H1 (cell line): ENCODE measurements at regions not wholly inside any gene's neighbourhood (a gene's known extent, or its start where the extent isn't known, plus 50 kb on each side); places are given as distances from the start of the nearest gene placed in this dataset.

Experiments
- CTCF ChIA-PET: fragments of 300-600 bp; sonication (Branson Sonifier 250); formaldehyde crosslinking; loops from one replicate; lab custom pipeline; 2021; ENCODE audit not compliant: partially characterized antibody; lab: Charles Lee
- POLR2A ChIA-PET: fragments of 300-600 bp; sonication (Branson Sonifier 250); formaldehyde crosslinking; loops from one replicate; lab custom pipeline; 2021; ENCODE audit warnings: inconsistent platforms; ENCODE audit not compliant: partially characterized antibody; lab: Charles Lee
- DNase-seq, 2 experiments: peaks; one replicate each; pipeline versions ENCODE4 v3.0.0 to v3.0.0-alpha.2; 2010 to 2022; ENCODE audit warnings: low spot score in 2 of 2, low read depth in 1 of 2, mixed read lengths in 1 of 2
- FAIRE-seq: peaks from 2 replicates; lab custom pipeline; 2011; peaks lifted over from hg19 to GRCh38; lab: Jason Lieb, UNC
- H2AFZ ChIP-seq: 2 replicates; pipeline ENCODE4 v1.8.1; 2012; ENCODE audit warnings: low read length, inconsistent platforms
- H2AK5ac ChIP-seq: 2 replicates; pipeline ENCODE4 v1.6.1; 2013; ENCODE audit warnings: low read depth, low read length
- H2BK120ac ChIP-seq: replicated peaks from 2 replicates; pipeline ENCODE3; 2013; ENCODE audit warnings: low read depth, low read length, inconsistent platforms
- H2BK12ac ChIP-seq: 2 replicates; pipeline ENCODE4 v1.6.1; 2013; ENCODE audit warnings: low read depth, low read length
- H2BK15ac ChIP-seq: 2 replicates; pipeline ENCODE4 v1.6.1; 2013; ENCODE audit warnings: low read length
- H2BK20ac ChIP-seq: 2 replicates; pipeline ENCODE4 v1.6.1; 2013; ENCODE audit warnings: low read length
- H2BK5ac ChIP-seq: 2 replicates; pipeline ENCODE4 v1.6.1; 2013; ENCODE audit warnings: low read depth, low read length
- H3K14ac ChIP-seq: 2 replicates; pipeline ENCODE4 v1.6.1; 2013; ENCODE audit warnings: inconsistent platforms; ENCODE audit not compliant: insufficient read length
- H3K18ac ChIP-seq: 2 replicates; pipeline ENCODE4 v1.6.1; 2013; ENCODE audit warnings: low read length; ENCODE audit errors: extremely low read depth
- H3K23ac ChIP-seq: 2 replicates; pipeline ENCODE4 v1.6.1; 2013; ENCODE audit warnings: inconsistent platforms; ENCODE audit not compliant: insufficient read length
- H3K23me2 ChIP-seq: 2 replicates; pipeline ENCODE4 v1.6.1; 2013; ENCODE audit warnings: low read depth, low read length
- H3K27ac ChIP-seq: 2 replicates; pipeline ENCODE4 v1.6.1; 2011; ENCODE audit warnings: low read depth, low read length, inconsistent platforms
- H3K27me3 ChIP-seq, 4 experiments: replicated peaks in 1 of 4; 1 replicate in 1 of 4; 2 replicates in 3 of 4; pipeline versions ENCODE4 v1.6.1 to v1.8.1; 2011 to 2013; ENCODE audit warnings: low read length in 3 of 4, mild to moderate bottlenecking in 3 of 4, inconsistent platforms in 2 of 4, mixed read lengths in 2 of 4, moderate library complexity in 1 of 4; ENCODE audit not compliant: control insufficient read depth in 3 of 4, insufficient read depth in 3 of 4; ENCODE audit errors: extremely low read depth in 1 of 4
- H3K36me3 ChIP-seq, 4 experiments: 2 replicates each; pipeline versions ENCODE4 v1.6.1 to v1.8.1; 2011 to 2013; ENCODE audit warnings: mild to moderate bottlenecking in 4 of 4, low read length in 3 of 4, moderate library complexity in 2 of 4, control low read depth in 1 of 4, inconsistent platforms in 1 of 4; ENCODE audit not compliant: insufficient read depth in 4 of 4, control insufficient read depth in 2 of 4
- H3K4ac ChIP-seq: replicated peaks from 2 replicates; pipeline ENCODE3; 2013; ENCODE audit warnings: low read length, low read depth, mixed read lengths, inconsistent platforms; ENCODE audit not compliant: insufficient read length
- H3K4me1 ChIP-seq, 4 experiments: replicated peaks in 1 of 4; 1 replicate in 1 of 4; 2 replicates in 3 of 4; pipeline versions ENCODE4 v1.6.1 to v1.8.1; 2011 to 2013; ENCODE audit warnings: low read length in 3 of 4, inconsistent platforms in 2 of 4, mixed read lengths in 1 of 4; ENCODE audit not compliant: insufficient read depth in 4 of 4, control insufficient read depth in 3 of 4
- H3K4me2 ChIP-seq, 2 experiments: 2 replicates each; pipeline versions ENCODE4 v1.6.1 to v1.8.1; 2011 to 2013; ENCODE audit warnings: low read depth in 2 of 2, low read length in 2 of 2, control low read depth in 1 of 2, inconsistent platforms in 1 of 2, mild to moderate bottlenecking in 1 of 2; ENCODE audit not compliant: insufficient read depth in 1 of 2
- H3K4me3 ChIP-seq, 4 experiments: fragments of 200-600, 300-600 bp in 1 of 4; sonication (generic), shearing (Covaris generic), sonication (Bioruptor Twin) in 1 of 4; 2 replicates each; pipeline versions ENCODE4 v1.5.1 to v1.8.1; 2011 to 2016; ENCODE audit warnings: low read length in 4 of 4, low read depth in 3 of 4, control low read depth in 2 of 4, inconsistent platforms in 2 of 4, mild to moderate bottlenecking in 2 of 4, mixed read lengths in 1 of 4, moderate library complexity in 1 of 4; ENCODE audit not compliant: insufficient read depth in 2 of 4; ENCODE audit errors: extremely low read depth in 1 of 4
- H3K56ac ChIP-seq: replicated peaks from 2 replicates; pipeline ENCODE3; 2013; ENCODE audit warnings: low read depth, mild to moderate bottlenecking, mixed read lengths, low read length, inconsistent platforms; ENCODE audit not compliant: insufficient read length
- H3K79me1 ChIP-seq: 2 replicates; pipeline ENCODE4 v1.6.1; 2013; ENCODE audit warnings: low read depth, low read length, control low read depth
- H3K79me2 ChIP-seq, 2 experiments: 2 replicates each; pipeline versions ENCODE4 v1.6.1 to v1.8.1; 2012 to 2013; ENCODE audit warnings: low read length in 2 of 2, mild to moderate bottlenecking in 2 of 2, inconsistent platforms in 1 of 2; ENCODE audit not compliant: insufficient read depth in 2 of 2, control insufficient read depth in 1 of 2
- H3K9ac ChIP-seq, 4 experiments: replicated peaks in 1 of 4; 1 replicate in 1 of 4; 2 replicates in 3 of 4; pipeline versions ENCODE4 v1.6.1 to v1.8.1; 2011 to 2013; ENCODE audit warnings: low read depth in 3 of 4, low read length in 3 of 4, control low read depth in 2 of 4, mild to moderate bottlenecking in 2 of 4, moderate library complexity in 2 of 4, inconsistent platforms in 1 of 4; ENCODE audit errors: extremely low read depth in 1 of 4
- H3K9me3 ChIP-seq, 2 experiments: 2 replicates each; pipeline versions ENCODE4 v1.6.1 to v1.8.1; 2012 to 2013; ENCODE audit warnings: mild to moderate bottlenecking in 2 of 2, moderate library complexity in 2 of 2, control low read depth in 1 of 2, inconsistent platforms in 1 of 2, low read depth in 1 of 2, low read length in 1 of 2, mixed read lengths in 1 of 2; ENCODE audit not compliant: insufficient read depth in 2 of 2
- H4K20me1 ChIP-seq, 2 experiments: replicated peaks in 1 of 2; 2 replicates each; pipeline versions ENCODE3 to v1.8.1; 2011 to 2013; ENCODE audit warnings: inconsistent platforms in 2 of 2, low read length in 2 of 2, mild to moderate bottlenecking in 1 of 2; ENCODE audit not compliant: insufficient read depth in 2 of 2, control insufficient read depth in 1 of 2
- H4K5ac ChIP-seq: 2 replicates; pipeline ENCODE4 v1.6.1; 2013; ENCODE audit warnings: low read length, low read depth, mixed read lengths, inconsistent platforms; ENCODE audit not compliant: insufficient read length
- H4K8ac ChIP-seq: 2 replicates; pipeline ENCODE4 v1.8.0; 2013; ENCODE audit warnings: mild to moderate bottlenecking, moderate library complexity, low read length, inconsistent platforms; ENCODE audit not compliant: insufficient read depth; ENCODE audit errors: extremely low read depth
- H4K91ac ChIP-seq: replicated peaks from 2 replicates; pipeline ENCODE3; 2013; ENCODE audit warnings: low read length, mixed read lengths, inconsistent platforms; ENCODE audit not compliant: insufficient read length
- E2F6 ChIP-seq: IDR thresholded peaks from 2 replicates; pipeline ENCODE4 v1.6.1; 2012; ENCODE audit warnings: inconsistent platforms
- EGR1 ChIP-seq: IDR thresholded peaks from 2 replicates; pipeline ENCODE4 v1.6.1; 2011; ENCODE audit warnings: low read depth, low read length, borderline replicate concordance
- GABPA ChIP-seq: IDR thresholded peaks from 2 replicates; pipeline ENCODE4 v1.6.1; 2011; ENCODE audit warnings: mild to moderate bottlenecking, low read length, moderate library complexity, borderline replicate concordance; ENCODE audit not compliant: insufficient read depth
- KDM1A ChIP-seq: fragments of 200-600, 300-600 bp; sonication (generic); IDR thresholded peaks from 2 replicates; pipeline ENCODE4 v1.7.1; 2016; ENCODE audit warnings: mild to moderate bottlenecking, low read length, borderline replicate concordance
- MAX ChIP-seq: IDR thresholded peaks from 2 replicates; pipeline ENCODE4 v1.6.1; 2012; ENCODE audit warnings: inconsistent platforms
- POU5F1 ChIP-seq: IDR thresholded peaks from 2 replicates; pipeline ENCODE4 v1.6.1; 2011; ENCODE audit warnings: low read depth, mild to moderate bottlenecking, low read length, moderate library complexity
- SIRT6 ChIP-seq: IDR thresholded peaks from one replicate; pipeline ENCODE4 v1.7.1; 2012; ENCODE audit warnings: low read length, inconsistent platforms
- SP4 ChIP-seq: IDR thresholded peaks from 2 replicates; pipeline ENCODE4 v1.6.1; 2012; ENCODE audit warnings: low read length, inconsistent platforms
- SRF ChIP-seq: IDR thresholded peaks from 2 replicates; pipeline ENCODE4 v1.6.1; 2011; ENCODE audit warnings: mild to moderate bottlenecking, low read depth, low read length, moderate library complexity
- SUZ12 ChIP-seq: fragments of 200-600 bp; sonication (generic); IDR thresholded peaks from 2 replicates; pipeline ENCODE4 v1.6.1; 2012; ENCODE audit warnings: mild to moderate bottlenecking, inconsistent platforms, low read length, moderate library complexity, mixed read lengths
- USF2 ChIP-seq: IDR thresholded peaks from 2 replicates; pipeline ENCODE4 v1.6.1; 2011; ENCODE audit warnings: low read length, improper control_type of control experiment
- YY1 ChIP-seq: IDR thresholded peaks from 2 replicates; pipeline ENCODE4 v1.6.1; 2011; ENCODE audit warnings: low read depth, mild to moderate bottlenecking, low read length
- WGBS, 2 experiments: shearing (Covaris generic) in 1 of 2; methylation state at CpG; one replicate each; pipeline versions ENCODE4 v1.1.6 to v1.1.7; 2013 to 2015; ENCODE audit warnings: low lambda C conversion rate in 2 of 2, mixed read lengths in 2 of 2, inconsistent platforms in 1 of 2, low coverage in 1 of 2, missing lambda C conversion rate in 1 of 2; ENCODE audit not compliant: insufficient replicate concordance in 2 of 2, insufficient coverage in 1 of 2, insufficient read length in 1 of 2; ENCODE audit errors: extremely low coverage in 1 of 2, missing lambda C conversion rate in 1 of 2; 5-methylcytosine and 5-hydroxymethylcytosine counted together
- TF ChIP-seq, protein P1 (sequence below): IDR thresholded peaks from 2 replicates; pipeline ENCODE4 v1.6.1; 2011; ENCODE audit warnings: low read depth, mild to moderate bottlenecking, low read length; ENCODE audit not compliant: insufficient read depth

GRCh38 chrX:3231766-3232165 is 114.7 kb downstream of the MXRA5 start:
- H2BK20ac ChIP-seq: no peak overlapping the region
- FAIRE-seq: no peak
- no peaks in the 10 kb centered on the region for H3K79me2 ChIP-seq
- no peak overlapping the region for H3K23ac ChIP-seq
- no peak overlapping the region for H3K4ac ChIP-seq
- 81% methylated on average over 6 of the region's 7 CpGs; no CpG with 5 or more reads in 1 of the 2 experiments for WGBS, 2 experiments
- H4K91ac ChIP-seq: no peak overlapping the region
- H2AFZ ChIP-seq: no peak overlapping the region
- no peak overlapping the region for H3K27ac ChIP-seq
- H3K4me2 ChIP-seq: no peak overlapping the region
- no peaks in the 10 kb centered on the region for H3K27me3 ChIP-seq
- H4K5ac ChIP-seq: no peak overlapping the region
- no peak overlapping the region for H2BK120ac ChIP-seq
- H4K20me1 ChIP-seq: no peaks in the 10 kb centered on the region
- no peak overlapping the region for H2BK12ac ChIP-seq
- no peaks in the 10 kb centered on the region for H3K36me3 ChIP-seq
- no peak overlapping the region for H3K4me3 ChIP-seq
- H3K9me3 ChIP-seq: no peaks in the 10 kb centered on the region
- H2BK15ac ChIP-seq: no peak overlapping the region
- H2AK5ac ChIP-seq: no peak overlapping the region
- no peaks in the 10 kb centered on the region for H3K23me2 ChIP-seq
- no peak overlapping the region for H3K56ac ChIP-seq
- POLR2A ChIA-PET: no interaction called here
- H3K4me1 ChIP-seq: no peaks in the 10 kb centered on the region
- H3K79me1 ChIP-seq: no peaks in the 10 kb centered on the region
- no peak overlapping the region for H4K8ac ChIP-seq
- CTCF ChIA-PET: interaction anchor here (0.7 kb wide), 1 partner anchor 165 kb away, joined by 3 read pairs; no protein-coding TSS in a partner anchor
- no peak overlapping the region for H3K14ac ChIP-seq
- no peak overlapping the region for H3K18ac ChIP-seq
- H2BK5ac ChIP-seq: no peak overlapping the region
- no peak for DNase-seq
- no peak overlapping the region for H3K9ac ChIP-seq
- TF ChIP-seq KDM1A (no peak), GABPA (no peak), POU5F1 (no peak), SRF (no peak), USF2 (no peak), SP4 (no peak), MAX (no peak), E2F6 (no peak), EGR1 (no peak), SUZ12 (no peak), YY1 (no peak), SIRT6 (no peak)
- TF ChIP-seq, protein P1, sequence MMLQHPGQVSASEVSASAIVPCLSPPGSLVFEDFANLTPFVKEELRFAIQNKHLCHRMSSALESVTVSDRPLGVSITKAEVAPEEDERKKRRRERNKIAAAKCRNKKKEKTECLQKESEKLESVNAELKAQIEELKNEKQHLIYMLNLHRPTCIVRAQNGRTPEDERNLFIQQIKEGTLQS: no peak
